Effector CD4-positive, alpha-beta T cell (primary cell): ENCODE measurements at regions not wholly inside any gene's neighbourhood (a gene's known extent, or its start where the extent isn't known, plus 50 kb on each side); places are given as distances from the start of the nearest gene placed in this dataset.
"Not testable (repeated sequence)": the region's sequence is repeated elsewhere in the genome, so short reads cannot be mapped to it uniquely, and the experiment has no call there.

Source experiments
- DNase-seq: peaks from one replicate; pipeline ENCODE4 v3.0.0-alpha.2; 2020

DNA sequence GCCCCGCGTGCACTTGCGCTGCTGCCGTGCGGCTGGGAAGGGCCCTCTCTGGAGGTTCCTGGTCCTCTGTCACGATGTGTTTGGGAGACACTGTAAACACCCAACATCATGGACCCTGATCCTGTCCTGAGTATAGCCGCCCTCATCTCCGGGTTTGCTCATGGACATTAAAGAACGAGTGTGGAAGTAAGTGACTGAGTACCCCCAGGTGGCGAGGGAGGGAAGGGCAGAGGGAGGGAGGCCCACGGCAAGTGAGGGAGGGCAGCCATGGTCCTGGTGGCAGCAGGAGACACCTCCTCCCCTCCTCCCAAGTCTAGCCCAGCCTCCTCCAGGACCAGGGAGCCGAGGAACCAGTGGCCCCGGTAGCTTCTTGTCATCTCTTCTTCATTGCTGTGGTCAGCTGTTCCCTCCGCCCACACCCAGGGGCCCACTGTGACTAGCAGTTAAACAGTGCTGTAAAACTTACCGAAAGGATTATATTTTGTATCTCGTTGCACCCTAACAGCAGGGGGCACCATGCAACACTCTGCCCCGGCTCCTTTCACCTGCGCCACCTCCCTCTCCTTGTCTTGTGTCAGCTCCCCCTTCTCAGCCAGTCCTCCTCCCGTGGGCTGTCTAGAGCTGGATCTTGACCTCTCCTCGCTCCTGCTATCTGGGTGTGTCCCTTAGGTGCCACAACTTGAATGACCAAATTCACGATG is 566.5 kb upstream of the B3GAT1 start:
- DNase-seq = no peak

DNA sequence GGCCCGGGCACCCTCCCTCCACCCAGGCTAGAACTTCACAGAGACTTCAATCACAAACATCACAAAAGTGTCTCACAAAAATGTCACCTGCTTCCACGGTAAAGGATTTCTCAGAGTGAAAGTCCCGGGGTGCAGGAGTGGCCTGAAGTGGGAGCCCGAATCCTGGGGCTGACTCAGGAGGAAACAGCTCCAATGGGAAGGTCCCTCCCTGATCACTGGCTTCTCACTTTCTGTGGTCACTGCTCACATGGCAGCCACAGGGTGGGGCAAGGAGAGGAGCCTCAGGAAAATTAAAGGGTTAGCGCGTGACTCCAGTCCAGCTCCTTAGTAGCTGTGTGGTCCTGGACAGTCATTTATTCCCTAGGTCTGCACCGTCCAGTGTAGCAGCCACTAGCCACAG is 564.5 kb upstream of the B3GAT1 start:
- DNase-seq = no peak

DNA sequence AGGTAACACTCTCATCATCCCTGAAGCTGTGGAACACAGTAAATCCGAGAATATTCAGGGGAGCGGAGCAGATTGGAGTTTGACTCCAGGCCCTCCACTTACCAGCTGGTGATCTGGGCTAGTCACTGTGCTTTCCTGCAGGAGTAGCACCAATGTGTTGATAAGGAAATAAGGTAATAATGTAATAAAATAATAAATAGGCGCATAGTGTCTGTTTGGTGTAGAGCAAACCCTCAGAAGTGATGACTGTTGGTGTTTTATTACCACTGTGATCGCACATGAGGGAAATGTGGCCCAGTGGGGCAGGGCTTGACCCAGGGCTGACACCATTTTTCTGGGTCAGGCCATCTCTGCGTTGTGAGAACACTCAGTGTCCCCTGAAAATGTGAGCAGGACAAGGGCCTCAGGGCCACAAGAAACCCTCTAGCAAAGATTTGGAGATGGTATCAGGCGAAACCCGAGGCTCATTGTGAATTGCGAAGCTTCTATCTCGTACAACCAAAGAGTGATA is 563.9 kb upstream of the B3GAT1 start:
- no peak for DNase-seq

DNA sequence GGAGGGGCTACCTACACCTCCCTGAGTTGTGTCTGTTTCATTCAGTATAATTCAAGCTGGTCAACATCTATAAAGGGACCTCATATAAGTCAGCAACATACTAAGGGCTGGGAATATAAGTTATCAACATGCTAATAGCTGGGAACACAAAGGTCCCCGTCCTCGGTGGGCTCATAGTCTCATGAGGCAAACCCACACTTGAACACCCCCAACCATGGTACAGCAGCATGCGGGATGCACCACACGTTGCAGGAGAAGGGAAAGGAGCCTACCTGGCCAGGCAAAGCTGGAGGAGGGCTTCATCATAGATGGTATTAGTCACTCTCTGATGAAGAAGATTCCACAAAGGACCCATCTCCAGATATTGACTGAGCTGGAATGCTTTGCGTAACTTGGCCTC is 561.8 kb upstream of the B3GAT1 start:
- DNase-seq = no peak

DNA sequence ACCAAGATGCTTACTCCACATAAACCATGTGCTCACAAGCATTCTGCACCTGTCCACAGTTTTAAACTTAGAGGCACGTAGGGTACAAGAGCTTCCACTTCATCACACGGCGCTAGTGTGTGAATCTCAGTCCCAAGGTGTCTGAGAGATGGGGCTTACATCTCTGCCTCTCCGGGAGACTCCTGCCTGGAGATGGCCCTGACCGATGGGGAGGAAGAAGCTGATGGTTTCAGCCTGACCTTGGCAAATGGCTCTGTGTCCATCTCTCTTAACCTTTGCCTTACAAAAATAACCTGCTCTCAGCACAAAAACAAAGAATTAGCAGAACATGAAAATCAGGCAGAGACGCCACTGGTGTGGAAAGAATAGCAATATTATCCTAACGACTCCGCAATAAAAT is 559.3 kb upstream of the B3GAT1 start:
- DNase-seq = no peak

DNA sequence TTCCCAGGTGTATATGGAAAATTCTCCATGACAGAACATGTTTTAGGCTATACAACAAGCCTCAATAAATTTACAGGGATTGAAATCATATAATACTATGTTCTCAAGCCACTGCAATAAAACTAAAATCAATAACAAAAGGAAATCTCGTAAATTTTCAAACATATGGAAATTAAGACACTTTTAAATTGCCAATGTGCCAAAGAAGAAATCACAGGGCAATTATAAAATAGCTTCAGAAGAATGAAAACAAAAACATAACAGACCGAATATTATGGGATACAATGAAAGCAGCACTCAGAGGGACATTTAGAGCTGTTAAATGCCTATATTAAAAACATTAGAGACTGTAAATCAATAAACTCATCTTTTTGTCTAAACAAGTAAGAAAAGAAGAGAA is 555.7 kb upstream of the B3GAT1 start:
- no peak for DNase-seq

DNA sequence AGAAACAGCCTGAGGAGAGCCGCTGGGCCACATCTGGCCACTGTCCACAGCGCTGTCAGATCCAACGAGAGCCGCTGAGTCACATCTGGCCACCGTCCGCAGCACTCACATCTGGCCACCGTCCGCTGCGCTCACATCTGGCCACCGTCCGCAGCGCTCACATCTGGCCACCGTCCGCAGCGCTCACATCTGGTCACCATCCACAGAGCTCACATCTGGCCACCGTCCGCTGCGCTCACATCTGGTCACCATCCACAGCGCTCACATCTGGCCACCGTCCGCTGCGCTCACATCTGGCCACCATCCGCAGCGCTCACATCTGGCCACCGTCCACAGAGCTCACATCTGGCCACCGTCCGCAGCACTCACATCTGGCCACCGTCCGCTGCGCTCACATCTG is 549.3 kb upstream of the B3GAT1 start:
- DNase-seq = not testable (repeated sequence)

DNA sequence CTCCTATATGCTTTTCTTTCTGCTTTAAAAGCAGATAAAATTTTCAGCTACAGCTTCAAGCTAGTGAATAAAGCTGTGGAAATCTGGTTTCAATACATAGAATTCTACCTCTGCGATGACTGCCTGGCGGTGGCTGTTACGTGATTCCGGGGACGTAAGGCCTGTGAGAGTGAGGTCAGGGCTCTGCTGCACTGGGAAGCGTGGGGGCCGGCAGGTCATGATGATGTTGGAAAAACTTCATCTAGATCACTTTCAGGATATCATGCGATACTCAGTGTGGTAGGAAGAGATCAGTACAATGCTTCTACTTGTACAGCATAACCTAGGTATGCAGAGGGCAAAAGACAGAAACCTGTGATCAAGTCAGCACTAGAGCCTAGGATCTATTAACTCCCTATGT is 546.8 kb upstream of the B3GAT1 start:
- no peak for DNase-seq

DNA sequence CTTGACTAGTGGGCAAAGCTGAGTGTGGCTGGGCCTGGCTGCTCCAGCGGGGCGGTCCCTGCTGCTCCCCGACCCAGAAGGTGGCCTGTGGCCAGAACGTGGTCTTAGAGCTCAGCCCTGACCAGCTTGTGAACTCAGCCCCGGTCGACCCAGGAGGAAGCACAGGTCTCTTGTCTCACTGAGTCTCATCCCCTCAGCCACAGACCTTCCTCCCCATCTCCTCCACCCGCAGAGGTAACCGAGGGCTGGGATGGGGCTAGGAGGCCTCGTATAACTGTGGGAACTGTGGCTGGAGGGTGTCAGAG is 546.2 kb upstream of the B3GAT1 start:
- DNase-seq = no peak

DNA sequence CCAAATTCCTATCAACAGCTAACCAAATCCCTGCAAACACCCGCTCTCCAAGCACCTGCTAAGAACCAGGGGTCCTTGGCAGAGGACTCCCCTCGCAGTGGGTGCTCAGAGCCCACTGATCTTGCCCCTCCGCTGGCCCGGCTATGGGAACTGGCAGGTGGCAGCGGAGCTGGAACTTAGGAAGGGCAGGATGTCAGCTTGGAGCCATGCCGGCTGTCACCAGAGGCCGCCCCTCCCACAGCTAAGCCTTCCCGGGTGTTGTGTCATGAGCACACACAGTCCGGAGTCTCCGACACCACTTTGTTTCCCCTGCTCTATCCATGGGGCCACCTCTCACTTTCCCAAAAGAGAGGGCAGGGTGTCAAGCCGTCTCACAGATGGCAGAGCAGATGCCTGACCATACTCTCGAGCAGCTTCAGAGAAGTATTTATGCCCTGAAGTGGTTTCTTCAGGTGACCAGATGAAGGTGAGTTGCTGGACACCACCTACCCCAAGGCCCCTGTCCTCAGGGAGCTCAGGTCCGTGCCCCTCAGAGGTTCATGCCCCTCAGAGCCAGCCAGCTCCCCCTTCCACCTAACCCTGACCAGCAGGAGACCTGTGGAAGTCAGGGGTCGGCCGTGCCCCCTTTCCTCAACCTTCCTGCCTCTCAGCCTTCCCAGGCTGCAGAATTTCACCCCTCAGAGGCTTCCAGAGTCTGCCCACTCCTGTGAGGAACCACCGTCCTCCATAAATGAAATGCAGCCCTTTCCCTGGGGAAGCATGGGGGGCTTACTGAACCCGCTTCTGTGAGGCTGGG is 545.7 kb upstream of the B3GAT1 start:
- no peak for DNase-seq

DNA sequence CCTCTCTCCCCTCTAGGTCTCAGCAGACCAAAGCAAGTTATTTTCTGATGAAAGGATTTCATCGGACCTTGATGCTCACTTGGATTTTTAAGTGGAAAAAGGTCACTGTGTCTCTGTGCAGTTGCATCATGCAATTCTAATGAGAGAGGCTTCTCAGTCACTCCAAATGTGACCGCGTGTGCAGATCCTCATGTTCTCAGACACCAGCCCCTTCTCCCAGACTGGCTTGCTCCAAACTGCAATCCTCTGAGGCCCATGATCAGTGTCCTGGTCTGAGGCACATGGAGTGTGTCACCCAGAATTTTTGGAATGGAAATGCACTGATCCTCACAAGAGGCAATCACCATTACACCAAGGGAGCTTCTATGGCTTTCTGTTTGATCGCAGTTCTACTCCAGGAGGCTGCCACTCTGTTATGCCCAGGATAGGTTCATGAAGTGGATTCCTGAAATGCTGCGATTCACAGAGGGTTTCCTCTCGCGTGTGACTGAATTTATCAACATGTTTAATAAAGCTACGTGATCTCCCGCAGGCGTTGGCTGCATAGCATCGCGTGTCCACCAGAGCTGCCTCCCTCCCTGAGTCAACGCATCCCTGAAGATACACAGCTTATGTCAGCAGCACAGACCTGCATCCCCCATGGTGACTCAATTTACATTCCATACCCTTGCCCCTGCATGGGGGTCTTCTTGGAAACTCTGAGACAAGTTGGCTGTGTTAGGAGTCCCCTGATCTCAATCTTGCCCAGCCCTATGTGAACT is 544.6 kb upstream of the B3GAT1 start:
- DNase-seq = no peak

DNA sequence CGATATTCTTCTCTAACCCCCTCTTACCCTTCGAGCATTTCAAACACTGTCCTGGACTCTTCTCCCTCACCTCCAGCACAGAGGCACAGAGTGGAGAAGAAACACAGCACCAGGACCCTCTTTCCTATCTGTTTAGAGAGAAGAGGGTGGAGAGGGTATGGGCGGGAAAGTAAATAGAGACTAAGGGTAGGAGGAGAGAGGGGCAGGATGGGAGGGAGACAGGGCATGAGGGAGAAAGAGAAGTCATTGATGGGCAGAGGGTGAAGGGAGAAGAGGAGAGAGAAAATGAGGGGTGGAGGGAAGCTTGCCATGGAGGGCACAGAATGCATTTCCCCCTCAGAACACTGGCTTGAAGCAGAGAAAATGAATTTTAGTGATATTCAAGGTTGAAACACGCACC is 543.9 kb upstream of the B3GAT1 start:
- DNase-seq = not testable (repeated sequence)

DNA sequence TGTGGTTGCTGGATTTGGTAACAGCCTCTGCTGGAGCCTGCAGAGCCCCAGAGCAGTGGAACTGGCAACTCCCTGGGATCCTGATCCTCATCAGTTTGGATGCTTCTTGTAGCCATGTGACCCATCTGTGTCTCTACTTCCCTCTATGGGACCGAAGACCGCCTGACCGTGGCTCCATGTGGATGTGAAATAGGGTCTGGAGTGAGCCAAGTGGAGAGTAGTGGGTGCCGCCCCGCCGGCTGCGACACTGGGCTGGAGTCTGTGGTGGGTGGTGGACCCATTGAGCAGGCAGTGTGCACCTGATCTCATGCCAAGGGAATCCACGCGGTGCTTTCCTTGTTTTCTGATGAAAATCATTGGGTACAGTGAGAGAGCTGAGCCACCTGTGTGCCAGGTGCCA is 543.2 kb upstream of the B3GAT1 start:
- DNase-seq = no peak

DNA sequence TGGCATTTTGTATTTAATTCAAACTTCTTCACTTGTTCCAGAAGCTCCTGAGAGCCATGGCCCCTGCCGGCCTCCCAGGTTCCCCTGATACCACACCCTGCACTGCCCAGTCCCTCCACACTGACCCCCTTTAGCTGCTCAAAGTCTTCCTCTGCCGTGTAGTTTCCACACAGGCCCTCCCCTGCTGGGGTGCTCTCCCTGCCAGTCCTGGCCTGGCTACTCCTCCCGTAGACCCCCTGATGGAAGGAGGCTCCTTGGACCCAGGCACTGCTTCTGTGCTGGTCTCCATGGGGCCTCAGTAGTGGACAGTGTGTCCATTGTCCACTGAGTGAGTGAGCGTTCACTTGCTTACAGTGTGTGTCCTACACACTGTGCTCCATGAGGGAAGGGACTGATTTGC is 542.4 kb upstream of the B3GAT1 start:
- not testable (repeated sequence) for DNase-seq

DNA sequence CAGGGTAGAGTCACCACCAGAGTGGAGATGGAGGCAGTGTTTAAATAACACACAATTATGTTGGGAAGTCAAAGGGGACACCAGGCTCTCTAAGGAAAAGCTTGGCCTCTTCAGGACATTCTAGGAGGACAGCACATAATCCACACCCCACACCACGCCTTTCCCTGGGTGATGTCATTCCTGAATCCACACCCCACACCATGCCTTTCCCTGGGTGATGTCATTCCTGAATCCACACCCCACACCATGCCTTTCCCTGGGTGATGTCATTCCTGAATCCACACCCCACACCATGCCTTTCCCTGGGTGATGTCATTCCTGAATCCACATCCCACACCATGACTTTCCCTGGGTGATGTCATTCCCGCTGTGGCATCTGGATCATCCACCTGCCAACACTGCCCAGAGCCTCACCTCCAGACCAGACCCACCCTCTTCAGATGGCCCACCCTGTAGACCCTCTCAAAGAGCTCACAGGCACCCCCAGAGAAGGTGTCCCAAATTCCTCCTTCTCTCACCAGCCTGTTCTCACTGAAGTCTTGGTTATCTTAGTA is 541.5 kb upstream of the B3GAT1 start:
- DNase-seq = not testable (repeated sequence)

DNA sequence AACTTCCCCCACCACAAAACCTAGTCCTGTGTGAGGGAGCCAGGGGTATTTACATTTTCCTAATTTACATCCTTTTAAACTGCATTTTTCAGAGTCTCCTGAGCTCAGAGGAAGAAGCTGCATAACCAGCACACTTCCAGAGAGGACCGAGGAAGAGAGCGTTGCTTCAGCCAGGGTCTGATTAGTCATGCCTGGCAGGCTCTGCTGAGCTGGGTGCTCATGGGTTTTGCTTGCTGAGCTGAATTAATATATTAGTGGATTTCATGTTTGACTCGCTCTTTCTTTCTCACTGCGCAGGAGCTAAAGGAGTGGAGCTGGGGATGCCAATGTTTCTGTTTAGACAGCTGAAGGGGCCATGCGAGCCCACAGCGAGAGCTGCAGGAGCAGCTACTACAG is 539.3 kb upstream of the B3GAT1 start:
- DNase-seq = no peak

DNA sequence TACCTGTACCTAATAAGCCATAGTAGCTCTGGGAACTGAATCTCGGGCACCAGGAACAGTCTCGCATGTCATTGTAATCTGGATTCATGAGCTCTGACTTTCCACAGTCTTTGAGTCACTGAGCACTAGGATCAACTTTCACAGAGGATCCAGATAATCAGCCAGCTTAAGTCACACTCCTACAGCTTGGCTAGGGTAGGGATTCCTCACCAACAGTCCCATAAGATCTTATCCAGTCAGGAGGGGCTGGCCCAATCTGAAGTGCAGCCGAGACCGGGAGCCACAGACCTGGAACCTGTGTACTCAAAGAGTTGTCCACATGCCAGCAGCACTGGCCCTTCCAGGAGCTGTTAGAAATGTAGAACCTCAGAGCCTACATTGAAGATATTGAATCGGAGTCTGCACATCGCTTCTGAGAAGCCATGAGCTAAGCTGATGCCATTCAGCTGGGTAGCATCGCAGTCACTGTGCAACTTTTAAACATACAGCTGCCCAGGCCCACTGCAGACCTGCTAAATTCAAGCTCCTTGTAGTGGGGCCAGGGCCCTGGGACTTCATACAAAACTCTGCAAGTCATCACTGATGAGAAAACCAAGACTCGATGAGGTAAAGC is 538.8 kb upstream of the B3GAT1 start:
- no peak for DNase-seq

DNA sequence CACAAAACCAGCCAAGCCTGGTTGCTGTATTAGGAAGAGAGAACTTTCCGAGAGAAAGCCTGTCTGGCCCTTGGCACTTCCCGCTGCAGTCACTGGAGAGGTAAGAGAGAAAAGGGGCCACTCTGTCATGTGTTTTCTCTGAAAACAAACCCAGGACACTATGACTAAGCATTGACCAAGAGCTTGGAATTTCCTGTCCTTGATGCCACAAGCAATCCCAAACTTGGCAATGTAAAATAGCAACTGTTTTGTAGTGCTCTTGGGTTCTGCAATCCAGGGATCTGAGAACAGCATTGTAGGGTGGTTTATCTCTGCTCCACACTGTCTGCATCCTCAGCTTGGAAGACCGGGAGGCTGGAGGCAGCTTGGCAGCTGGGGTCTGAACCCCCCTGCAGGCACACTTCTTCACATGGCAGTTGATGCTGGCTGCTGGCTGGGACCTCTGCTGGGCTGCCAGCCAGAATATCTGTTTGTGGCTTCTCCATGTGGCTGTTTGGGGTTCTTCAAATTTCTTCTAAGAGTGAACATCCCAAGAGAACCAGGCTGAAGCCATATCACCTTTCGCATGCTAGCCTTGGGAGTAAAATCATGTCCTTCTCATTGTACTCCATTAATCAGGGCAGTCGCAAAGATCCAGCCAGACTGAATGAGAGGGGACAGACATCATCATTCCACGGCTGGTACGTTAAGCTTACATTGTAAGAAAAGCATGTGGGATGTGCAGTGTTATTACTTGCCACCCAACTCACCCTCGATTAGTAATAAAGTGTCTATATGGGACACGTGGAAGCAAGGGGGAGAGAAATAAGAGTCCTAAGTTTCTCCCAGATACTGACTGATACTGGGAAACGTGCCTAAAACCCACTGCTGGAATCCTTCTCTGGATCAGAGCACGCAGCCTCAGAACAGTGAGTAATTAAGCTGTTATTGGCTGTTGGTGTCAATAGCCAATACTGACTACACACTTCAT is 537.4 kb upstream of the B3GAT1 start:
- no peak for DNase-seq

DNA sequence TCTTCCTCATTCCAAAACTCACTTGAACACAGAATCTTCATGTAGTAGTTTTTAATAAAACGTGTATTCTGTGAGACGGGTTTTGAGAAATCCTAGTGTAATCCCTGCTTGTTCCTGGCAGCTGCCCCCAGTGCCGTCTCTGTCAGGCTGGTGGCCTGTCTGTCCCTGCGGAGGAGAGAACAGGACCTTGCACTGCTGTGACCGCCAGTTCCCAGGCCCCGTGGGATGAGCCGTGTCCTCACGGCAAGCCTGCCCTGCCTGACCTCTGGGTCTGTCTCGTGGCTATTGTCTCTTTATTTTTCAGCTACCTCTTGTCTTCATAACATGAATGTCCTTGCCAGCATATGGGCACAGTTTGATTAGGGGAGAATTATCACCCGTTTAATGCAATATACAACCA is 535.5 kb upstream of the B3GAT1 start:
- DNase-seq = no peak

DNA sequence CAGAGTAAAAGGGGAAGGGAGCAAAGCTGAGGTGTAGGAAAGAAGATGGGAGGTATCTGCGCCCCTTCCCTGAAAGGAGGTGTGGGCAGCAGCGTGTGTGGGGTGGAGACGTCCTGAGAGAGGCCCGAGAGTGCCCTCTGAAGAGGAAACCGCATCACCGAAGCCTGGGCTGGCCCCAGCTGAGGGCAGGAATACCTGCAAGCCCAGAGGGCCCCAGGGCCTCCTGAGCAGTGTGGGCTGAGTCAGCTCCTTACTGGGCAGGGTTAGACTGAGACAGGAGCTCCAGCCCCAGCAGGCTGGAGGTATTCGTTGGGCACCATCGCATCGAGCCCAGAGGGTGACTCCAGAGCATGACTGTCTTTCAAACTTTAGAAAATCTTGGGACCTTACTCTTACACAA is 534.0 kb upstream of the B3GAT1 start:
- DNase-seq = no peak

DNA sequence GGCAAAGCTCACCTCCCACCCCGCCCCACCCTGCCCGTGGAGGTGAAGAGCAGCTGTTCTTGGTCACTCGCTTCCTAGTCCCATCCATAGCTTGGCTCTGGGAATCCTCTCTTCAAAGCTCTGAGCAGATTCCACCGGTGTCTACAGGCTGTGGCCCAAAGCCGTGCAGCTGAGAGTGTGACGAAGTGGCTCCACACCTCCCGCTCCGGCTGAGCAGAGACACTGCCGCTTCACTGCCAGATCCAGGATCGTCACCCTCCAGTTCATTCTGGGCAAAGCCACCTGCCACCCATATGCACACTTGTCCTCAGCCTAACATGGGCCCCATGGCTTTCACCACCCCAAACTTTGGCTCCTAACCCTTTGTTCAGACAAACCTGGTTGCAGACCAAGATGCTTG is 532.9 kb upstream of the B3GAT1 start:
- DNase-seq = no peak

DNA sequence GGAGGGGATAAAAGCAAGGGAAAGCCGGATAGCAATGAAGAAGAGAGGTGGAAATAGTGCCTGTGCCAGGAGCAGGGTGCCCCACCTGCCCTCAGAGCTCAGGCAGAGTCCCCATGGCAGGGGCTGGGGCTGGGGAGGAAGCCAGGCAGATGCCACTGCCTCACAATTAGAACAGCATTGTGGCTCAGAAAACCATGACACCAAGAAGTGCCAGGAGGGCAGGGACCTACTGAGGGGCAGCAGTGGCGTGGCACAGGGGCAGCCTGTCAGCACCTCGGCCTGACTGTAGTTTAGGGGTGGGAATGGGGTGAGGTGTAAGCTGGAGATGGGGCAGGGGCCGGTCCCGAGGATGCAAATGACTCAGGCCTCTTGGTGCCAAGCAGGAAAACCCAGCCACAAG is 532.1 kb upstream of the B3GAT1 start:
- no peak for DNase-seq
